ENCODE measurements at regions not wholly inside any gene's neighbourhood (a gene's known extent, or its start where the extent isn't known, plus 50 kb on each side); places are given as distances from the start of the nearest gene placed in this dataset.

DNA sequence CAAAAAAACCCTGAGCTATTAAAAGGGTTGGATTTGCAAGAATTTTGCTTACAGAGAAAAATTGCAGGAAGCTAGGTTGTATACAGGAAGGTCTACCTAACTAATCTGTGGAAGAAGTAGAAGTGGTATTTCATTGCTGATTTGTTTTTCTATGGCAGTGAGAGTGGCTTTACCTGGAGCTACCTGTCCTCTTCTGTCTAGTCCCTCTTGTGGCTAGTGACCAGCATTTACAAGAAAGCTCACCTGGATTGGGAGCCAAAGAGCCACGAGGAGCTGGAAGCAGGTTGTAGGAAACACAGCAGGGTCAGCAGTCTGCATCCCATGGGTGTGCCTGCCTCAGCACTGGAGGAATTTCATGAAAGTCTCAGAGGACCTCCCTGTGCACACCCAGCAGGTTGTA is 120.3 kb upstream of the RALGAPA2 start:
- TF ChIP-seq, protein P1, sequence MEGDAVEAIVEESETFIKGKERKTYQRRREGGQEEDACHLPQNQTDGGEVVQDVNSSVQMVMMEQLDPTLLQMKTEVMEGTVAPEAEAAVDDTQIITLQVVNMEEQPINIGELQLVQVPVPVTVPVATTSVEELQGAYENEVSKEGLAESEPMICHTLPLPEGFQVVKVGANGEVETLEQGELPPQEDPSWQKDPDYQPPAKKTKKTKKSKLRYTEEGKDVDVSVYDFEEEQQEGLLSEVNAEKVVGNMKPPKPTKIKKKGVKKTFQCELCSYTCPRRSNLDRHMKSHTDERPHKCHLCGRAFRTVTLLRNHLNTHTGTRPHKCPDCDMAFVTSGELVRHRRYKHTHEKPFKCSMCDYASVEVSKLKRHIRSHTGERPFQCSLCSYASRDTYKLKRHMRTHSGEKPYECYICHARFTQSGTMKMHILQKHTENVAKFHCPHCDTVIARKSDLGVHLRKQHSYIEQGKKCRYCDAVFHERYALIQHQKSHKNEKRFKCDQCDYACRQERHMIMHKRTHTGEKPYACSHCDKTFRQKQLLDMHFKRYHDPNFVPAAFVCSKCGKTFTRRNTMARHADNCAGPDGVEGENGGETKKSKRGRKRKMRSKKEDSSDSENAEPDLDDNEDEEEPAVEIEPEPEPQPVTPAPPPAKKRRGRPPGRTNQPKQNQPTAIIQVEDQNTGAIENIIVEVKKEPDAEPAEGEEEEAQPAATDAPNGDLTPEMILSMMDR (IDR thresholded peaks at IDR 0.05 in 8 of 11, conservative IDR thresholded peaks at IDR 0.05 in 3 of 11), result no peak
- no peak for TF ChIP-seq POLR2A (IDR thresholded peaks at IDR 0.05)

Measured in spleen (tissue), 7 donors.